KMS-11 (cell line): ENCODE measurements at regions not wholly inside any gene's neighbourhood (a gene's known extent, or its start where the extent isn't known, plus 50 kb on each side); places are given as distances from the start of the nearest gene placed in this dataset.

Source experiments
- H2AFZ ChIP-seq: fragments of 200-600 bp; sonication (generic); 2 replicates; pipeline ENCODE4 v1.6.1; 2016; ENCODE audit warnings: antibody characterized with exemption, mixed run types, low read depth
- H3K27ac ChIP-seq: fragments of 200-600 bp; sonication (generic); 2 replicates; pipeline ENCODE4 v1.6.1; 2016; ENCODE audit warnings: mild to moderate bottlenecking, mixed run types
- H3K27me3 ChIP-seq: fragments of 200-600 bp; sonication (generic); 2 replicates; pipeline ENCODE4 v1.6.1; 2017; ENCODE audit warnings: mild to moderate bottlenecking, low read depth, mixed run types, moderate library complexity; ENCODE audit not compliant: insufficient read depth
- H3K36me3 ChIP-seq: fragments of 200-600 bp; sonication (generic); 2 replicates; pipeline ENCODE4 v1.6.1; 2017; ENCODE audit warnings: mild to moderate bottlenecking, mixed run types; ENCODE audit not compliant: insufficient read depth
- H3K4me1 ChIP-seq: fragments of 200-600 bp; sonication (generic); 2 replicates; pipeline ENCODE4 v1.6.1; 2016; ENCODE audit warnings: mild to moderate bottlenecking, low read depth, mixed run types; ENCODE audit not compliant: poor library complexity, severe bottlenecking
- H3K4me2 ChIP-seq: fragments of 200-600 bp; sonication (generic); 2 replicates; pipeline ENCODE4 v1.7.0; 2016; ENCODE audit warnings: mild to moderate bottlenecking, mixed run types
- H3K4me3 ChIP-seq: fragments of 200-600 bp; sonication (generic); IDR thresholded peaks from 2 replicates; pipeline ENCODE4 v1.6.1; 2017; ENCODE audit warnings: low read depth, low read length, mixed read lengths; ENCODE audit not compliant: insufficient read depth
- H3K79me2 ChIP-seq: fragments of 200-600 bp; sonication (generic); 2 replicates; pipeline ENCODE4 v1.6.1; 2016; ENCODE audit warnings: low read depth, mixed run types; ENCODE audit not compliant: insufficient read depth
- H3K9ac ChIP-seq: fragments of 200-600 bp; sonication (generic); 2 replicates; pipeline ENCODE4 v1.6.1; 2016; ENCODE audit warnings: mild to moderate bottlenecking, mixed run types
- H4K20me1 ChIP-seq: fragments of 200-600 bp; sonication (generic); 2 replicates; pipeline ENCODE4 v1.6.1; 2016; ENCODE audit warnings: mild to moderate bottlenecking, mixed run types; ENCODE audit not compliant: insufficient read depth
- CTCF ChIP-seq: fragments of 200-600 bp; sonication (generic); conservative IDR thresholded peaks from 2 replicates; pipeline ENCODE4 v1.6.1; 2017; ENCODE audit warnings: low read depth, mild to moderate bottlenecking, antibody characterized with exemption, low read length, moderate library complexity, mixed read lengths

GRCh38 chr11:69884751-69885150, 65.5 kb upstream of the FGF3 start:
- H2AFZ ChIP-seq, result no peak overlapping the region
- no peak for TF ChIP-seq CTCF
- no peaks in the 10 kb centered on the region for H3K36me3 ChIP-seq
- H3K4me2 ChIP-seq, result no peak overlapping the region
- H3K4me3 ChIP-seq, result no peak overlapping the region
- H3K4me1 ChIP-seq, result no peaks in the 10 kb centered on the region
- no peaks in the 10 kb centered on the region for H4K20me1 ChIP-seq
- no peak overlapping the region for H3K27ac ChIP-seq
- H3K79me2 ChIP-seq, result no peaks in the 10 kb centered on the region
- H3K9ac ChIP-seq, result no peak overlapping the region
- peaks cover 4% of the 10 kb centered on the region; the same call in 1 of the 2 replicates for H3K27me3 ChIP-seq

GRCh38 chr11:69887330-69887729, 68.1 kb upstream of the FGF3 start:
- no peaks in the 10 kb centered on the region for H4K20me1 ChIP-seq
- H2AFZ ChIP-seq, result no peak overlapping the region
- no peaks in the 10 kb centered on the region for H3K79me2 ChIP-seq
- no peaks in the 10 kb centered on the region for H3K4me1 ChIP-seq
- H3K27ac ChIP-seq, result no peak overlapping the region
- H3K27me3 ChIP-seq, result peaks cover 10% of the 10 kb centered on the region; the same call in 1 of the 2 replicates
- TF ChIP-seq CTCF, result no peak
- H3K36me3 ChIP-seq, result no peaks in the 10 kb centered on the region
- H3K4me3 ChIP-seq, result no peak overlapping the region
- H3K4me2 ChIP-seq, result no peak overlapping the region
- no peak overlapping the region for H3K9ac ChIP-seq

GRCh38 chr11:69887841-69888427, 68.7 kb upstream of the FGF3 start:
- no peak overlapping the region for H3K4me2 ChIP-seq
- no peak for TF ChIP-seq CTCF

GRCh38 chr11:69888483-69889181, 69.4 kb upstream of the FGF3 start:
- Histone ChIP-seq H3K27me3 (peaks cover 10% of the 10 kb centered on the region; the same call in 1 of the 2 replicates), H3K36me3 (no peaks in the 10 kb centered on the region), H3K9ac (no peak overlapping the region), H3K4me1 (no peaks in the 10 kb centered on the region), H3K4me2 (no peak overlapping the region), H3K79me2 (no peaks in the 10 kb centered on the region), H4K20me1 (no peaks in the 10 kb centered on the region), H3K27ac (no peak overlapping the region), H3K4me3 (no peak overlapping the region), H2AFZ (no peak overlapping the region)
- peak; percentile 71 for TF ChIP-seq CTCF

More at GRCh38 chr11:69887841-69888427, 68.7 kb upstream of the FGF3 start:
- peaks cover 10% of the 10 kb centered on the region; the same call in 1 of the 2 replicates for H3K27me3 ChIP-seq
- no peak overlapping the region for H3K27ac ChIP-seq
- H2AFZ ChIP-seq, result no peak overlapping the region
- H3K36me3 ChIP-seq, result no peaks in the 10 kb centered on the region
- no peaks in the 10 kb centered on the region for H3K79me2 ChIP-seq
- no peaks in the 10 kb centered on the region for H4K20me1 ChIP-seq
- no peak overlapping the region for H3K9ac ChIP-seq
- no peak overlapping the region for H3K4me3 ChIP-seq
- no peaks in the 10 kb centered on the region for H3K4me1 ChIP-seq
